ENCODE measurements at regions not wholly inside any gene's neighbourhood (a gene's known extent, or its start where the extent isn't known, plus 50 kb on each side); places are given as distances from the start of the nearest gene placed in this dataset.

DNA sequence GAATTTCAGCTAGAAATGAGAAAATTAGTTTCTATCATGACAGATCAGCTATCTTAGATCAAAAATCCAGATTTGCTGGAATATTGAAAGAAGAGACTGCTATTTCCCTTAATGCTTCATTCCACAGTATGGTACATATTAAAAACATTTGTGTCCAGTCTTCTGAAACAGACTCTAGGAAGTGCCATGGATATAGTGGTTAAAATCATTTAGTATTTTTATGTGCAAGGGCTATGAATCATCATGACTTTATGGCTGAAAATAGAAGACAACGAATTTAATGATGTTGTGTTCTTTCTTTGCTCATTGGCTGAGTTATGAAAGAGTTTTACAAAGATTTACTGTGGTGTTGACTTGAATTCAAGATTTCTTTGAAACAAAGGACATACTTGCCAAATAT lies 146.6 kb downstream of the ANKRD60 start:
- no peak for TF ChIP-seq ZFX (IDR thresholded peaks at IDR 0.05; ENCODE audit: borderline replicate concordance)
- TF ChIP-seq, protein P1, sequence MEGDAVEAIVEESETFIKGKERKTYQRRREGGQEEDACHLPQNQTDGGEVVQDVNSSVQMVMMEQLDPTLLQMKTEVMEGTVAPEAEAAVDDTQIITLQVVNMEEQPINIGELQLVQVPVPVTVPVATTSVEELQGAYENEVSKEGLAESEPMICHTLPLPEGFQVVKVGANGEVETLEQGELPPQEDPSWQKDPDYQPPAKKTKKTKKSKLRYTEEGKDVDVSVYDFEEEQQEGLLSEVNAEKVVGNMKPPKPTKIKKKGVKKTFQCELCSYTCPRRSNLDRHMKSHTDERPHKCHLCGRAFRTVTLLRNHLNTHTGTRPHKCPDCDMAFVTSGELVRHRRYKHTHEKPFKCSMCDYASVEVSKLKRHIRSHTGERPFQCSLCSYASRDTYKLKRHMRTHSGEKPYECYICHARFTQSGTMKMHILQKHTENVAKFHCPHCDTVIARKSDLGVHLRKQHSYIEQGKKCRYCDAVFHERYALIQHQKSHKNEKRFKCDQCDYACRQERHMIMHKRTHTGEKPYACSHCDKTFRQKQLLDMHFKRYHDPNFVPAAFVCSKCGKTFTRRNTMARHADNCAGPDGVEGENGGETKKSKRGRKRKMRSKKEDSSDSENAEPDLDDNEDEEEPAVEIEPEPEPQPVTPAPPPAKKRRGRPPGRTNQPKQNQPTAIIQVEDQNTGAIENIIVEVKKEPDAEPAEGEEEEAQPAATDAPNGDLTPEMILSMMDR (IDR thresholded peaks at IDR 0.05) = no peak

Data from 22Rv1 (cell line).